H4 (cell line): ENCODE measurements at regions not wholly inside any gene's neighbourhood (a gene's known extent, or its start where the extent isn't known, plus 50 kb on each side); places are given as distances from the start of the nearest gene placed in this dataset.
"Not testable (repeated sequence)": the region's sequence is repeated elsewhere in the genome, so short reads cannot be mapped to it uniquely, and the experiment has no call there.

Experiments used
- DNase-seq: peaks from one replicate; pipeline ENCODE4 v3.0.0-alpha.2; 2015; ENCODE audit warnings: low spot score

- no peak for DNase-seq
Measured at GRCh38 chr12:131571827-131572226, 139.1 kb upstream of the SFSWAP start.

- DNase-seq, result no peak
Measured at GRCh38 chr12:131572626-131573025, 138.3 kb upstream of the SFSWAP start.

GRCh38 chr12:131573631-131574394, 137.1 kb upstream of the SFSWAP start:
- no peak for DNase-seq

- no peak for DNase-seq
Measured at GRCh38 chr12:131574395-131574771, 136.5 kb upstream of the SFSWAP start.

GRCh38 chr12:131575371-131575770, 135.5 kb upstream of the SFSWAP start:
- DNase-seq, result no peak

GRCh38 chr12:131576734-131577133, 134.2 kb upstream of the SFSWAP start:
- DNase-seq, result not testable (repeated sequence)

GRCh38 chr12:131577766-131578165, 133.1 kb upstream of the SFSWAP start:
- no peak for DNase-seq

- no peak for DNase-seq
Measured at GRCh38 chr12:131578828-131579470, 131.9 kb upstream of the SFSWAP start.

- DNase-seq, result no peak
Measured at GRCh38 chr12:131583090-131583712, 127.7 kb upstream of the SFSWAP start.

- DNase-seq, result no peak
Measured at GRCh38 chr12:131586269-131586668, 124.6 kb upstream of the SFSWAP start.

GRCh38 chr12:131586761-131587160, 124.1 kb upstream of the SFSWAP start:
- no peak for DNase-seq

GRCh38 chr12:131587565-131587964, 123.3 kb upstream of the SFSWAP start:
- DNase-seq, result no peak

GRCh38 chr12:131589221-131589897, 121.5 kb upstream of the SFSWAP start:
- no peak for DNase-seq

GRCh38 chr12:131589966-131590365, 120.9 kb upstream of the SFSWAP start:
- DNase-seq, result no peak

GRCh38 chr12:131591136-131591535, 119.8 kb upstream of the SFSWAP start:
- no peak for DNase-seq

- no peak for DNase-seq
Measured at GRCh38 chr12:131591714-131592709, 118.9 kb upstream of the SFSWAP start.

GRCh38 chr12:131592972-131593371, 117.9 kb upstream of the SFSWAP start:
- no peak for DNase-seq

- no peak for DNase-seq
Measured at GRCh38 chr12:131593406-131593805, 117.5 kb upstream of the SFSWAP start.

GRCh38 chr12:131596115-131596514, 114.8 kb upstream of the SFSWAP start:
- no peak for DNase-seq

- DNase-seq, result no peak
Measured at GRCh38 chr12:131597333-131597732, 113.6 kb upstream of the SFSWAP start.

GRCh38 chr12:131598717-131599116, 112.2 kb upstream of the SFSWAP start:
- no peak for DNase-seq
